Psoas muscle (tissue), 7 donors: ENCODE measurements at regions not wholly inside any gene's neighbourhood (a gene's known extent, or its start where the extent isn't known, plus 50 kb on each side); places are given as distances from the start of the nearest gene placed in this dataset.

Experiments
- ATAC-seq, 4 donors: fragments of 200-7000 bp; cut with Tn5 transposase; one replicate each; pipeline ENCODE4 v1.9.1; 2020; ENCODE audit warnings: moderate library complexity in 3 of 4, mild to moderate bottlenecking in 2 of 4
- DNase-seq, 2 donors: peaks; one replicate each; pipeline ENCODE4 v3.0.0-alpha.2; 2020
- H3K27ac ChIP-seq: fragments of 200-600 bp; one replicate; pipeline ENCODE4 v1.8.0; 2022
- H3K27me3 ChIP-seq, 3 donors: fragments of 200-600 bp in 1 of 3; one replicate each; pipeline versions ENCODE4 v1.6.1 to v1.8.0; 2013 to 2022; ENCODE audit warnings: low read length in 2 of 3, mild to moderate bottlenecking in 2 of 3, moderate library complexity in 1 of 3; ENCODE audit not compliant: insufficient read depth in 3 of 3
- H3K36me3 ChIP-seq, 2 donors: fragments of 200-600 bp in 1 of 2; one replicate each; pipeline versions ENCODE4 v1.6.1 to v1.8.0; 2013 to 2022; ENCODE audit warnings: low read depth in 1 of 2, mild to moderate bottlenecking in 1 of 2, moderate library complexity in 1 of 2; ENCODE audit not compliant: insufficient read depth in 1 of 2
- H3K4me1 ChIP-seq: fragments of 200-600 bp; one replicate; pipeline ENCODE4 v1.8.0; 2022
- H3K4me3 ChIP-seq: fragments of 200-600 bp; one replicate; pipeline ENCODE4 v1.8.0; 2022; ENCODE audit warnings: mild to moderate bottlenecking
- H3K9me3 ChIP-seq: fragments of 200-600 bp; one replicate; pipeline ENCODE4 v1.8.0; 2022
- WGBS, 3 donors: extraction: QIAGEN DNeasy Blood & Tissue Kit; methylation state at CpG; one replicate each; pipeline versions ENCODE4 v1.1.6 to v1.1.7; 2013; 5-methylcytosine and 5-hydroxymethylcytosine counted together
- intact Hi-C, 2 donors: fragments of 100-400 bp; cut with DNase I; formaldehyde crosslinking; loops; one replicate each; pipeline versions ENCODE4 v1.11.0 to v1.14.2; 2022
- TF ChIP-seq, protein P1 (sequence below): fragments of 200-600 bp; IDR thresholded peaks from one replicate; pipeline ENCODE4 v1.8.0; 2022; ENCODE audit warnings: antibody characterized with exemption
- donor health status: healthy with polysubstance abuse.
- donor health status: DM: no; HTN: no; CAD: no; lungs with moderate emphysema.
- donor health status: Bipolar disorder and iron deficiency.
- donor health status: healthy.
- donor health status: DM: yes; HTN: yes; CAD: no.
- donor health status: DM: no; HTN: no; CAD: no.
- donor health status: DM: yes; HTN: yes; CAD: no.

DNA sequence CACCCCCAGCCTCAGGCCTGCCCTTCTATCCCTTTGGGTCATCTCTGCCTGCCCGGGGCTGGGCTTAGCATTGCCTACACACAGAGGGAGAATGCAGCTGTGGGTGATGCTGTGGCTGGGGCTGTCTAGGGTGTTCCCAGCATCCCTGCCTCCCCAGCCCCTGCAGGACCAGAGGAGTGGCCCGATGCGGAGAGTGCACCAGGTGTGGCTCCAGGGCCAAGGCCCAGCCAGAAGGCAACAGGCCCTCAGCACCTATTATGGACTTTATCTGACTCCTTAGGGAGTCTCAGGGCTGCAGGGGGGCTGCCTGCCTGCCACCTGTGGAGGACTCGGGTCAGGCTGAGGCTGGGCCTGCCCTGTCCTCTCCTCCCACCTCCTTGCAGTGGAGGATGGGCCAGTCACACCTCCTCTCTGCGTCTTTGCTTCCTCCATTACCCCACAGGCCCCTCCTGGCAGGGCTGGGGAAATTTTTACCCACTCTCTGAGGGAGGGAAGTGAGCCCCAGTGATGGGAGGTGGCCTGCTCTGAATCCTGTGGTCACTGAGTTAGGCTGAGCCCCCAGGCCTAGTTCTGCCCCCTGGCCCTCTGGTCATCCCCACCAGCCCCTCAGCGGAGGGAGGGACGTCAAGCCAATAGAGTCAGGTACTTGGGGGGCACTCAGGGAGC lies 92.9 kb upstream of the PCBD1 start:
- no peaks in the 10 kb centered on the region for H3K4me1 ChIP-seq
- H3K9me3 ChIP-seq = no peaks in the 10 kb centered on the region
- no peak overlapping the region for H3K27ac ChIP-seq
- no peaks in the 10 kb centered on the region for H3K36me3 ChIP-seq
- DNase-seq (no peak), ATAC-seq (no peak)
- no peaks in the 10 kb centered on the region for H3K27me3 ChIP-seq
- intact Hi-C loops = no loop called here
- no peak overlapping the region for H3K4me3 ChIP-seq
- WGBS, 3 donors = 84 to 90% (median 87%) methylated on average over 6 to 7 of the region's 7 CpGs
- TF ChIP-seq, protein P1, sequence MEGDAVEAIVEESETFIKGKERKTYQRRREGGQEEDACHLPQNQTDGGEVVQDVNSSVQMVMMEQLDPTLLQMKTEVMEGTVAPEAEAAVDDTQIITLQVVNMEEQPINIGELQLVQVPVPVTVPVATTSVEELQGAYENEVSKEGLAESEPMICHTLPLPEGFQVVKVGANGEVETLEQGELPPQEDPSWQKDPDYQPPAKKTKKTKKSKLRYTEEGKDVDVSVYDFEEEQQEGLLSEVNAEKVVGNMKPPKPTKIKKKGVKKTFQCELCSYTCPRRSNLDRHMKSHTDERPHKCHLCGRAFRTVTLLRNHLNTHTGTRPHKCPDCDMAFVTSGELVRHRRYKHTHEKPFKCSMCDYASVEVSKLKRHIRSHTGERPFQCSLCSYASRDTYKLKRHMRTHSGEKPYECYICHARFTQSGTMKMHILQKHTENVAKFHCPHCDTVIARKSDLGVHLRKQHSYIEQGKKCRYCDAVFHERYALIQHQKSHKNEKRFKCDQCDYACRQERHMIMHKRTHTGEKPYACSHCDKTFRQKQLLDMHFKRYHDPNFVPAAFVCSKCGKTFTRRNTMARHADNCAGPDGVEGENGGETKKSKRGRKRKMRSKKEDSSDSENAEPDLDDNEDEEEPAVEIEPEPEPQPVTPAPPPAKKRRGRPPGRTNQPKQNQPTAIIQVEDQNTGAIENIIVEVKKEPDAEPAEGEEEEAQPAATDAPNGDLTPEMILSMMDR = no peak

DNA sequence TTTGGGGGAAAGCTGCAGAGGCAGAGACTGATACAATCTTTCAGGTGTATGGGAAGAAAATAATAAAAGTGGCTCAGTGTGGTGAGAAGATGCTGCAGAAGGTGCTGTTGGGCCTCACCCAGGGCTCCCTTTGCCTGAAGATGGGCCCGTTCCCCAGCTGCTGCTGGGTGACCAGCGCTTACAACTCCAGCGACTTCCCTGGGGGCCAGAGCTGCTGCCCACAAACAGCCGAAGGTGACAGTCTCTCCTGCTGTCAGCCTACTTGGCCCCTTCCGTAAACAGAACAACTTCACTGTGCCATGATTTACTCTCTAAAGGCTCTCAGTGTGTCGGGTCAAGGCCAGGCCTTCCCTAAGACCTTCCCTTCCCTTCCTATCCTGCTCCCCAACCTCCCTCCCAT lies 93.6 kb upstream of the PCBD1 start:
- H3K36me3 ChIP-seq = no peaks in the 10 kb centered on the region
- no peaks in the 10 kb centered on the region for H3K9me3 ChIP-seq
- ATAC-seq (no peak), DNase-seq (no peak)
- WGBS, 3 donors = 90 to 91% (median 91%) methylated on average over 6 of the region's 6 CpGs
- TF ChIP-seq, protein P1 = no peak
- H3K27ac ChIP-seq = no peak overlapping the region
- intact Hi-C loops = no loop called here
- H3K4me1 ChIP-seq = no peaks in the 10 kb centered on the region
- no peaks in the 10 kb centered on the region for H3K27me3 ChIP-seq
- no peak overlapping the region for H3K4me3 ChIP-seq

DNA sequence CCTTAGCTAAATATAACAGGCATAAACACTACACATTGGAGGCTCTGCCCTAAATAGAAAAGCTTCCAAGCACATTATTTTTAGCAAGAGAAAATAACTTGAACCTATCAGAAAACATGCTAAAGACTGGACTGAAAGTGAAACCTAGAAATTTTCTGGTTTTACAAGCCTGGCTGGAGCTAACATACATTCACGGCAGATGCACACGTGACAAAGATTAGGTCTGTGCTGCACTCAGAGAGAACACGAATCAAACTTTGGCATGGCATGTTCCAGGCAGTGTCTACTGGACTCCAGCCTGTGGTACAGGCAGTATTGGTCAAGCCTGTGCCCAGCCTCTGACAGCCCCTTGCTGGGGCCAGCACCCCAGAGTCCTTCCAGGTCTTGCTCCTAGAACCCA lies 94.1 kb upstream of the PCBD1 start:
- no peak for ATAC-seq
- no peaks in the 10 kb centered on the region for H3K9me3 ChIP-seq
- H3K27ac ChIP-seq = no peak overlapping the region
- WGBS, 3 donors = 52 to 77% (median 56%) methylated on average over 3 of the region's 3 CpGs
- H3K4me1 ChIP-seq = no peaks in the 10 kb centered on the region
- H3K27me3 ChIP-seq = no peaks in the 10 kb centered on the region
- H3K36me3 ChIP-seq = no peaks in the 10 kb centered on the region
- TF ChIP-seq, protein P1 = no peak
- H3K4me3 ChIP-seq = no peak overlapping the region
- intact Hi-C loops = no loop called here
- no peak for DNase-seq

DNA sequence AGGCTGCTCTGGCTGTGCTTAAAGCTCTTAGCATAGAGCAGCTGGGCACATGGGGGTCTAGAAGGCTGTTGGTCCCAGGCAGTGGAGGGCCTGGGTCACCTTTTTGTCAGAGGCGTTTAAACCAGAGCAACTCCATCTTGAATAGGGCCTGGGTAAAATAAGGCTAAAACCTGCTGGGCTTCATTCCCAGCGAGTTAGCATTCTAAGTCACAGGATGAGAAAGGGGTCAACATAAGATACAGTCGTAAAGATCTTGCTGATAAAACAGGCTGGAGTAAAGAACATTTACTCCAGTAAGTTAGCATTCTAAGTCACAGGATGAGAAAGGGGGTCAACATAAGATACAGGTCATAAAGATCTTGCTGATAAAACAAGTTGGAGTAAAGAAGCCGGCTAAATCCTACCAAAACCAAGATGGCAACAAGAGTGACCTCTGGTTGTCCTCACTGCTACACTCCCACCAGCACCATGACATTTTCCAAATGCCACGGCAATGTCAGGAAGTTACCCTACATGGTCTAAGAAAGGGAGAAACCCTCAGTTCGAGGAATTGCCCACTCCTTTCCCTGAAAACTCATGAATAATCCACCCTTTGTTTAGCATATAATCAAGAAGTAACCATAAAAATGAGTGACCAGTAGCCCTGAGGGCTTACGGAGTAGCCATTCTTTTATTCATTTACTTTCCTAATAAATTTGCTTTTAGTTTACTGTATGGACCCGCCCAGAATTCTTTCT lies 96.8 kb upstream of the PCBD1 start:
- Histone ChIP-seq H3K4me3 (no peak overlapping the region), H3K9me3 (no peaks in the 10 kb centered on the region), H3K36me3 (no peaks in the 10 kb centered on the region), H3K27me3 (no peaks in the 10 kb centered on the region), H3K4me1 (no peaks in the 10 kb centered on the region), H3K27ac (no peak overlapping the region)
- intact Hi-C loops = no loop called here
- TF ChIP-seq, protein P1 = no peak
- no peak for ATAC-seq
- DNase-seq = no peak
- 73 to 87% (median 83%) methylated on average over 8 of the region's 8 CpGs for WGBS, 3 donors
